A172 (cell line): ENCODE measurements at regions not wholly inside any gene's neighbourhood (a gene's known extent, or its start where the extent isn't known, plus 50 kb on each side); places are given as distances from the start of the nearest gene placed in this dataset.
"Not testable (repeated sequence)": the region's sequence is repeated elsewhere in the genome, so short reads cannot be mapped to it uniquely, and the experiment has no call there.

Source experiments
- DNase-seq: peaks from one replicate; pipeline ENCODE4 v3.0.0-alpha.2; 2015; ENCODE audit warnings: low spot score

GRCh38 chrX:95612350-95612749 is 1072.3 kb upstream of the DIAPH2 start:
- DNase-seq = no peak

DNA sequence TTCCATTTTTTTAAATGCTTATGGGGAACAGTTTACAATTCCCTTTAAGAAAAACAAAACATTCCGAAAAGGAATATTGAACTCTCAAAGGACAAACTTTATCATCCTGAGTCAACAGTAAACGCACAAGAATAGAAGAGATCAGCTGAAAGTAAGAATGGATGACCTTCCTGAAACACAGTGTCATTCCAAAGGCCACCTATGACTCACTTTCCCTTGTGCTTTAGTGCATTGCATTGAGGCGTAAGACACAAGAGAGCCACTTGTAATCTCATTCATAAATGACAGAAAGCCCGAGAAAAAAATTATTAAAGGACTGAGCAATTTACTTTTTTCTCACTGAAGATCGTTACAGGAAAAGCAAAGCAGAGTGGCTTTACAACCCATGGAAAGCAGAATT is 1062.4 kb upstream of the DIAPH2 start:
- DNase-seq = peak; percentile 0

DNA sequence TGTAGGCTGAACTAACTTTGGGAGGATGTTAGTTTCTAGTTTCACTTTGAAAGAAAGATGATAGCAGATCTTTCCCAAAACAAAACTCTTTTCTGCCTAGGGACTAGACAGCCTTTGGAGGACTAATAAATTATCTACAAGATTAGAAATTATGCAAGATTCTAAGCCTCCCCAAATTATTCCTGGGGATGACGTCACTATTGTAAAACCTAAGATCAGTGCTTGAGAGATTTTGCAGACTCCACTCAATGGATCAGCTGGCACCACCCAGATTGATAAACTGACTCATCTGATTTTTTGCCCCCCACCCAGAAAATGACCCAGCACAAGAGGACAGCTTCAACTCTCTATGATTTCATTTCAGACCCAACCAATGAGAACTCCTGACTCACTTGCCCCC is 1057.9 kb upstream of the DIAPH2 start:
- DNase-seq = no peak

DNA sequence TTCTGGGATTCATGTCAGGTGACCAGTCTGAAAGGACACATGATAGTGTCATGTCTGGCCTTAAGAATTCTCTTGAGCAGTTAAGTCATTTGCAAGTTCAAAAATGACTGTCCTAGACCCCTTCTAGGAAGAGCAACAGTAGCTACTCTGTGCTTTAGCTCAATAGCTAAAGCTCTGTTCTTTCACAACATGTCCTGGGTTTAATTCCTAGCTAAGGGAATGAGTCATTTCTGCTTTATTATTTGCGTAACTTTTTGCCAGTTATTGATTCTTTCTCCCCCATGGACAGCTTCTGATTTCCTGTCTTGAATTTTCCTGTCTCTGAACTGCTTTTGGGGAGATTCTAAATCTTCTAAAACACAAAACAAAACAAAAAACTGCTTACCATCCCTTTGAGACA is 1055.8 kb upstream of the DIAPH2 start:
- no peak for DNase-seq

- no peak for DNase-seq
Measured at GRCh38 chrX:95629737-95630136, 1054.9 kb upstream of the DIAPH2 start.

- no peak for DNase-seq
Measured at GRCh38 chrX:95640226-95640625, 1044.4 kb upstream of the DIAPH2 start.

DNA sequence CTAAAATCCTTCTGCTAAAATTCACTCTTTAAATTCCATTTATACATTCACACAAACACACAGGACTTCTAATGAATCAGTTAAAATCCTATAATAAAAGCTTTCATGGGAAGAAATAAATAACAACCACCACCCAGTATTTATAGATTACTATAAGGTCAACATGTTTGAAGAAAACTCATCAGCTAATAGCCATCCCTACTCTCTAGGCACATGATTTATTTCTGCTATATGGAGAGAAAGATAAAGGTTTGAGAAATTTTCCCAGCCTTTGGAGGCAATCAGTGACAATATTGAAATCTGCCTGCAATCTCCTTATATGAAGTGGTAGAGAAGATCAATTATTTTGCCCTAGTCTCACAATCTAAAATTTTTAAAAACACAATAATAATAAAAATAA is 1038.9 kb upstream of the DIAPH2 start:
- no peak for DNase-seq

- DNase-seq = no peak
Measured at GRCh38 chrX:95662200-95662599, 1022.4 kb upstream of the DIAPH2 start.

DNA sequence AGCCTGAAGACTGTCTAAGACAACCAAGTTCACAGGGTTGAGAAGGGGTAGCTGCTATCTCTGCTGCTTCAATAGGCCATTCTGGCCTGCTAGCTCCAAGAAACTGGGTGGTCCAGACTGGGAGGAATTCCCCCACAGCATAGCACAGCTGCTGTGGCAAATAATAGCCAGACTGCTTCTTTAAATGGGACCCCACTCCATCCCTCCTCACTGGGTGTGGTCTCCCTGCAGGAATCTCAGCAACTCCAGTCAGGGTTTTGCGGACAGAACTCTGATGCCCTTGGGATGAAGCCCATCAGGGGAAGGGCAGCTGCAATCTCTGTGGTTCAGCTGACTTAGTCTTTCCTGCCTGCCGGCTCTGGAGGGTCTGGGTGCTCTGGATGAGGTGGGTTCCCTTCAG is 1018.6 kb upstream of the DIAPH2 start:
- DNase-seq = no peak

DNA sequence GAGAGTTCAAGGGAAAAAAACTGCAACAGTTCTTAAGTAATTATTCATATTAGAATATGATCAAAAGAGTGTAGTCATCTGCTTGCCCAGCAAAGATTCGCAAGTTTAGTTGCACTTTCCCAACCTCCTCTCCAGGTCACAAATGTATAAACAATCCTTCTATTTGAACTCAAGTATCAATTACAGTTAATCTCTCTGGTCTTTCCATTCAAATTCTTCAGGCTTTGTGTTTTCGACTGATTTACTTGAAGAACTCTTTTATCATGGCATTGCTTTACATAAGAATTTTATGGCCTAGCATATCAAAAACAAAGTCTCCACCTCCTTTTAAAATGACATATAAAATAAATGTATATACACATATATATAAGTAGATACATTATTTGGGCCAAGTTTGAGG is 1009.6 kb upstream of the DIAPH2 start:
- no peak for DNase-seq

DNA sequence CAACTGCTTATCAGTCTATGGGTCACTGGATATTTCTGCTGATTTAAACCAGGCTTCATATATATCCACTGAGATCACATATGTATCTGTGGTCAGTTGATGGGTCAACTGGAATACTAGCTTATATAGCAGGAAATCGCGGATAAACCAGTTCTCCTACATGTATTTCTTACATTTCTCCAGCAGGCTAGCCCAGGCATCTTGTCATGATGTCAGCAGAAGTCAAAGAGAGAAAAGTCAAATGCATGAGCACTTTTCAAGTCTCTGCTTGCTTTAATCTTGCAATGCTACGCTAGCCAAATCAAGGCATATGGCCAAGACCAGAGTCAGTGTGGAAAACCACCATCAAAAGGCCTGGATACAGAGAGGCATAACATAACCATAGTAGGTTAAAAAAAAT is 1008.8 kb upstream of the DIAPH2 start:
- no peak for DNase-seq

GRCh38 chrX:95678679-95679078 is 1006.0 kb upstream of the DIAPH2 start:
- DNase-seq = no peak

GRCh38 chrX:95693365-95693764 is 991.3 kb upstream of the DIAPH2 start:
- no peak for DNase-seq

DNA sequence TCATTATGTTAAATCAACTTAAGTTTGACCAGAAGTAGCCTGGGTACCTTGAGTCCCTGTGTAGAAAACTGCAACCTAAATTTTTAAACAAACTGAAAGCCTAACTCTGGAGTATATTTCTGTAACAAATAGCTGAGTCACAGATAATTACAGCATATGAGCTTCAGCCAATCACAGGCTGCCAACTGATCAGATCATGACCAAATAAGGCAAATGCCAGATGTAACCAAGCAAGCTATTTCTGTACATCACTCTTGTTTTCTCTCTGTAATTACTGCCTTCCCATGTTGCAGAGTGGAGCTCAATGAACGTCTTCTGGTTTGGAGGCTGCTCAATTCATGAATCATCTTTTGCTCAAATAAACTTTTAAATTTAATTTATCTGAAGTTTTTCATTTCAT is 980.9 kb upstream of the DIAPH2 start:
- DNase-seq = peak; percentile 25

DNA sequence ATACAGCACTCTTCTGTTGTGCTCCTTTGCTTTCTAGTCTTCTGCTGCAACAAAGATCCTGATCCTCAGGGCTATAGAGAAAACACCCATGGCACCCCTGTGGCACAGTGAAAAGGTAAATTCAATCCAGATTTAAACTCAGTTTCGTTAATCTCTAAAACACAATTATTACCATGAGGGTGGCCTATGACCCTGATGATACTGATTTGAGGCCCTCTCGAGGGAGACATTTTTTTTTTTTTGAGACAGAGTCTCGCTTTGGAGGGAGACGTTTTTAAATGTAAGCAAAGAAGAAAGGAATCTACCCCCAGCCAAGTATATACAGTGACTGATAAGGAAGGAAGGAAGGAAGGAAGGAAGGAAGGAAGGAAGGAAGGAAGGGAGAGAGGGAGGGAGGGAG is 967.8 kb upstream of the DIAPH2 start:
- no peak for DNase-seq

DNA sequence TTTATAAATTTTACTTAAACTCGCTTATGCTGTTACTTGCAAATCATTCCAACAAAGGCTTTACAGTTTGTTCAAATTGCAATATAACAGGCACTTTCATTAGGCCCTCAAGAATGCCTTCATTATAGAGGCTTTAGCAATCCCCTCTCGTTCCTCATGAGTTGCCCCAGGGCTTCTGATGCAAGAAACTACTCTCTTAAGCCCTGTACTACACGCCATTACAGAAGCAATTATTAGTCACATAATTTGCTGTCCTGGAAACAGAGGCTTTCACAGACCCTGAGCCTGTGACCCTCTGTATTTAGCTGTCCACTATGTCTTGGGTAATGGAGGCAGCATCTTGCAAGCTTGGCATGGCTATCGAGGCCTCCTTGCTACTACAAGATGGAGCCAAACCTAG is 965.9 kb upstream of the DIAPH2 start:
- DNase-seq = no peak

DNA sequence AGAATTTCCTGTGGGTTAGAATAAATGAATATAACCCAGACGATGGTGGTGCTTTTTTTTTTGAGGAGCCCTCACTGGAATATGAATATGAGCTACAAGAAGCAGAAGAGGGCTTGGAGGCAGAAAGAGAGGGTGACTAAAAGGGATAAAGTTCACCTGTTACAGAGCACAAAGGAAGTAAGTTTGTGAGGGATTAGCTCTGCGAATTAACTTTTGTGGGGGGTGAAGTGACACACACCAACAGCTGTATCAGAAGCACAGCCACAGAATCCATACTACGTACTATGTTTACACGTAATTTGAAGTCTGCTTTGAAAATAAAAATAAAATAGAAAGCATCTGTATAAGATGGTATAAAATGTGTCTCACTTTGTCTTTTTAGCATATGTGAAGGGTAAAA is 963.6 kb upstream of the DIAPH2 start:
- DNase-seq = no peak

DNA sequence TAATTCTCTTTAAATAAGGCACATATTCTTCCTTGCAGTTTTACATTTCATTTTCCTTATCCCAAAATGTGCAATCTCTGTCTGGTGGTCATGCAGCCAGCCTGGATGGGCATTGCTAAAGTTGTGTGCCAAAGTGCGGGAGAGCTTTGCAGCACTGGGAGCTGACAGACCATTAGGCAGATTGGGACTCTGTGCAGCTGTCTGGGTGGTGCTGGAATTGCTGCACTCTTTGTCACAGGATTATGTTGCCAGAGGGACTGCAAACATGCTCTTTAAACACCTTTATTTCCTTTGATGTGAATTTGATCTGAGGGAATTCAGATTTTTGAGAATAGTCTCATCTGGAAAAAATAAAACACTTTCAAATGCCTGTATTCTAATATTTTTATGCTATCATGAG is 956.2 kb upstream of the DIAPH2 start:
- DNase-seq = no peak

DNA sequence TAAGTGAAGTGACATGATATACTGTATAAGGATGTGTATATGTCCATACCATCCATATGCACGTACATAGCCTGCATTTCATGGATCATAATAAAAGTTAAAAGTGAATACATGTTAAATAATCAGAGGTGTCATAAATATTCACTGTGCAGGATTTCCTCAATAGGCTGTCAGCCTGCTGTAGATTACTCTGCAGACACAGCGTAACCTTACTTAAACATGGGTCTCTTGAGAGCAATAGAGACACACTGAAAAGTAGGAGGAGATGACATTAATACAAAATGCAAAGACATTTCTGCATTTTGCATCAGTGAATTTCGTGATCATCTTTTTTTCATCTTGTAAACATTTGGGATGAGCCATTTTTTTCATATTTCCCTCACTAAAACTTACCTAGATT is 955.2 kb upstream of the DIAPH2 start:
- DNase-seq = no peak

DNA sequence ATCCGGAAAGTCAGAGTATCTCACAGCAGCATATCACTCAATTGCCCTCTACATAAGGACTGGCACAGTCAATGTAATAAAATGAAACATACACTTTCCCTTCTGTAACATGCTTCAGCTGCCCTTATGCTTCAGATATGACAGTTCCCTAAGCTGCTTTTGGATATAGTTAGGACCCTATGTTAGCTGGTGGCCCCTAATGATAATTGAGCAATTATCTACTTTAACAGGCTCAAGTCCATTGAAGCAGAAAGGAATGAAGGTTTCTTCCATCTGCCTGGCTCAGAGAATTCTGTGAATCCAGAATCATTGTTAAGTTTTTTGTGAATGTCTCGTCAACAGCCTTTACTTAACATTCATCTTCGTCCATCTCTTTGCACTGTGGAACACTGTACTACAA is 951.2 kb upstream of the DIAPH2 start:
- no peak for DNase-seq

- DNase-seq = no peak
Measured at GRCh38 chrX:95754411-95754810, 930.2 kb upstream of the DIAPH2 start.

- DNase-seq = no peak
Measured at GRCh38 chrX:95760356-95760755, 924.3 kb upstream of the DIAPH2 start.

- DNase-seq = no peak
Measured at GRCh38 chrX:95762716-95763115, 921.9 kb upstream of the DIAPH2 start.

GRCh38 chrX:95764972-95765451 is 919.6 kb upstream of the DIAPH2 start:
- peak; percentile 26 for DNase-seq

- DNase-seq = not testable (repeated sequence)
Measured at GRCh38 chrX:95771198-95771597, 913.4 kb upstream of the DIAPH2 start.
